ENCODE measurements at regions not wholly inside any gene's neighbourhood (a gene's known extent, or its start where the extent isn't known, plus 50 kb on each side); places are given as distances from the start of the nearest gene placed in this dataset.
"Not testable (repeated sequence)": the region's sequence is repeated elsewhere in the genome, so short reads cannot be mapped to it uniquely, and the experiment has no call there.

DNA sequence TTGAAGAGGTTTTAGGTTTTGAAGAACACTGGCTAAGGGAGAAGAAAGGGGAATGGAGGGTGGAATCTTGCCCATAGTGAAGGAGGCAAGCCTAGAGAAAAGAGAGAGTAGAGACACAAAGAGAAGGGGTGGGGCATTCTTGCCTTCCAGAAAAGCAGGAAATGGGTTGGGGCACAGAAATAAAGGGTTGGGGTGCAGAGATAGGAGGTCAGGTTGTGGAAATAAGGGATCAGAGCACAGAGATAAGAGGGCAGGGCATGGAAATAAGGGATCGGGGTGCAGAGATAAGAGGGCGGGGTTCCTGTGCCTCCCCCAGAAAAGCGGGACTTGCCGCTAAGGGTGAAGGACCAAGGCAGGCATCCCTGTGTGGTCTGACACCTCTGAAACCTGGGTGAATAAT is 69.9 kb downstream of the ALG1L2 start:
- not testable (repeated sequence) for H3K4me3 ChIP-seq; DNase-seq (ENCODE audit: low spot score); H3K27ac ChIP-seq

DNA sequence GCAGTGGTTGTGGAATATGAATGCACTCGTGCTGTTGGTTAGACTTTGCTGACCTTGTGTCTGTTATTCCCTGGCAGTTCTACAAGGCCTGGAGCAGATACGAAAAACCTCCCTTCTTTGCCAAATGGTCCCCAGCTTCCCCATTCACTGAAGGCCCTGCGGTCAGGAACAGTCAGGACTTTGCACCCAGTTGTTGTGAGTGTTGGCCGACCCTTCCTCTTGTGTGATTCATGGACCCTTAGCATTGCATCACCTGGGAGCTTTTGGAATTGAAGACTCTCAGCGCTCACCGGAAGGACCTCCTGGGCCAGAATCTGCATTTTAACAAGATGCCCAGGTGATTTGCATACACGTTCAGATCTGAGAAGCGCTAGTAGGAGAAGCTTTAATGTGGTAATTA is 71.6 kb downstream of the ALG1L2 start:
- not testable (repeated sequence) for DNase-seq (ENCODE audit: low spot score); H3K27ac ChIP-seq; H3K4me3 ChIP-seq

DNA sequence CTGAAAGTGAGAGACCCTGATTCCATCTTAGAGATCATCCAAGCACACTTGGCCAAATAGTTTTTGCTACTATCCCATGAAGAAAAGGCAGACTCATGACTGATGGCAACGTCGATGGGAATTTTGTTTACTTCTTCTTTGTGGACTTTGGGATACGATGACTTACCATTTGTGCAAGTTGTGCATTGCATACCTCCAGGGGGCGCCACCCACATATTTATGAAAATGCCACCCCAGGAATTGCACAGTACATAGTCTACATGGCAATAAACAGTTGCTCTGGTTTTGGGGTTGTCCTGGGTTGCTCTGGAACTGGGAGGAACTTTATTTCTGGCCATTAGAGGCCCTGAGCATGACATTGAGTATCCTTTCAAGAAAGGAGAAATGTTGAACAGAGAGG is 73.8 kb downstream of the ALG1L2 start:
- H3K4me3 ChIP-seq; DNase-seq (ENCODE audit: low spot score); H3K27ac ChIP-seq: not testable (repeated sequence)

DNA sequence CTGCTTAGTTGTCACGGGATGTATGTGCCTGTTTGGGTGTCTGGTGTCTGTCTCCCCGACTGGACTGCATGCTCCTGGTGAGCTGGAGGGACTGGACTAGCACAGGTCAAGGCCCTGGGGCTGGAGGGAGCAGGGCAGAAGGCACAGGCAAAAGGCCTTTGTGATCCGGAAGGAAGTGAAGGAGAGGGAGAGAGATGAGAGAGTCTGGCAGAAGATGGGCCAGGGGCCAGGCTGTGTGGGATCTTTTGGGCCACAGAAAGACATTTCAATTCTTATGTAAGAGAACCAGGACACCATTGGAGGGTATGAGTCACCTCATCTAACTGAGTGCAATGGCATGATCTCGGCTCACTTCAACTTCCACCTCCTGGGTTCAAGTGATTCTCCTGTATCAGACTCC is 85.2 kb downstream of the ALG1L2 start:
- DNase-seq (ENCODE audit: low spot score); H3K27ac ChIP-seq; H3K4me3 ChIP-seq: not testable (repeated sequence)

DNA sequence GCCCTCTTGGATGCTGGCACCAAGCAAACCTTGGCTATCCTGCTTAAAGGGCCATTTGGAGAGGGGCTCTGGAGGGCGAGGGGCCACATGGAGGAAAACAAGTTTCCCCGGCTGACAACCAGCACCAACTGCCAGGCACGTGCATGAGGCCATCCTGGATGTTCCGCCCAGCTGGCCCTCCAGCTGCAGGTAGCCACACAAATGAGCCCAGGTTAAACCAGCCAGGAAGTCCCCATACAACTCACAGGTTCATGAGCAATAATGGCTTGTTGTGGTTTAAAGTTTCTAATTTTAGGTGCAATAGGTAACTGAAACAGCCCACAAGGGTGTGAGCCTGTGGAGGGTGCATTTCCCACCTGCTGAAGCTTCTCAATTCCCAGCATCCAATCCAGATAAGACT is 93.6 kb downstream of the ALG1L2 start:
- not testable (repeated sequence) for DNase-seq (ENCODE audit: low spot score); H3K4me3 ChIP-seq; H3K27ac ChIP-seq

DNA sequence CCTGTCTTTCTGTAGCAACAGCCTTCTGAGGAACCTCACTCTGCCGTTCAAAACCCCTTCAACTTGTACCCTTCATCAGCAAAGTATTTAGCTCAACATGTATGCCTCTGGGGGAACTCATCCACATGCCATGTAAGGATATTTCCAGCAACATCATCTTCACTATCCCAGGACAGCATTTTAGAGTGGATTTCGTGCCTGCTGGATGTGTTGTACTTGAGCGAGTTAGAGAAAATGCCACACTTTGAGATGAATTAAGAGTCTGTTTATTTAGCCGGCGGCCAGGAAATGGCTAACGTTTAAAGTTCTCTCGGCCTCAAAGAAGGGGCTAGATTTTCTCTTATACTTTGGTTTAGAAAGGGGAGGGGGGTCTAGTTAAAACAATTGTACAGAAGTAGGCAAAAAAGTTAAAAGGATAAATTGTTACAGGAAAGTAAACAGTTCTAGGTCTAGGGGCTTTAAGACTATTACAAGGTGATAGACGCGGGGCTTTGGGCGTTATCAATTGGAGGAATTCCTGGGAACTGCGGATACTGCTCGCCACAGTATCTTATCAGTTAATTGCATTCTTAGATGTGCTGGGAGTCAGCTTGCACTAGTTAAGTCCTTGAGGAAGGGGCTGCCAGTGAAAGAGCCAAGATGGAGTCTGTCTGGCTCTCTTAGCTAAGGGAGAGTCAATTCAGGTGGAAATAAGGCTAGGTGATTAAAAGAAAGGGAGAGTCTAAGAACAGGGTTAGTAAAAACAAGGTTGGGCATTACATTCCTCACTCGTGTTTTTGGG is 95.0 kb downstream of the ALG1L2 start:
- not testable (repeated sequence) for DNase-seq (ENCODE audit: low spot score); H3K4me3 ChIP-seq

DNA sequence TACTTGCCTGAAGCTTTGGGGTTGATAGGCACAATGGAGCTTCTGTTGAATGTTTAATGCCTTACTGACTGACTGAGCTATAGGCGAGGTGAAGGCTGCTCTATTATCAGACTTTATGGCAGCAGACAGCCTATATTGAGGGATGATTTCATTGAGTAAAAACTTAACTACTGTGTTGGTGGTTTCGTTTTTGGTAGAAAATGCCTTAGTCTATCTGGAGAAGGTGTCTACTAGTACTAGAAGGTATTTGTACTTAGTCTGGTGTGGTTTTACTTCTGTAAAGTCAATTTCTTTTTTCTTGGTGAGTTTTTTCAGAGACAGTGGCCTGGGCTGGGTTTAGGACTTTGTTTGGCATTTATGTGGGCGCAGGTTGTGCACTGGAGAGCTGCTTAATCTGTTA is 97.2 kb downstream of the ALG1L2 start:
- H3K4me3 ChIP-seq; H3K27ac ChIP-seq; DNase-seq (ENCODE audit: low spot score): not testable (repeated sequence)

More for the DNA sequence above, 95.0 kb downstream of the ALG1L2 start:
- H3K27ac ChIP-seq = not testable (repeated sequence)

DNA sequence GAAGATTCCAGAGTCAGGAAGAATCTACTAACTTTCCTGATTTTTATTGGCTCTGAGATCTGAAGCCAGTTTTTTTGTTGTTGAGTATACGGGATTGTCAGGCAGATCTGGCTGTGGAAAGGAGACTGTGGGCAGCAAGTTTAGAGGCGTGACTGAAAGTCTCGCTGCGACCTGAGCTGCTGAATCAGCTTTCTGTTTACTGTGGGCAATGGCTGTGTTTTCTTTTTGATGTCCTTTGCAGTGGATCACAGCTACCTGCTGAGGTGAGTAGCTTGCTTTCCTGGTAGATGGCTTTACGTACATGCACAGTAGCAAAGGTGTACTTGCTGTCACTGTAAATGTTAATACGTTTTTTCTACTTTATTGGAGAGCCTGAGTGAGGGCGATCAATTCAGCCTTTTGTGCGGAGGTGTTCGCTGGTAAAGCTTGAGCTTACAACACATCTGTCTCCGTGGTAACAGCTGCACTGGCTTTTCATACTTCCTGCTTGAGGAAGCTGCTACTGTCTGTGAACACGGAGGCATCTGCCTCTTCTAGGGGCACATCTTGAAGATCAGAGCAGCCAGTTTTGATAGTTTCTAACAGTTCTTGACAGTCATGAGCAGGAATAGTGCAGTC is 97.8 kb downstream of the ALG1L2 start:
- DNase-seq (ENCODE audit: low spot score); H3K27ac ChIP-seq: not testable (repeated sequence)
- H3K4me3 ChIP-seq = peak overlapping the region; percentile 59

DNA sequence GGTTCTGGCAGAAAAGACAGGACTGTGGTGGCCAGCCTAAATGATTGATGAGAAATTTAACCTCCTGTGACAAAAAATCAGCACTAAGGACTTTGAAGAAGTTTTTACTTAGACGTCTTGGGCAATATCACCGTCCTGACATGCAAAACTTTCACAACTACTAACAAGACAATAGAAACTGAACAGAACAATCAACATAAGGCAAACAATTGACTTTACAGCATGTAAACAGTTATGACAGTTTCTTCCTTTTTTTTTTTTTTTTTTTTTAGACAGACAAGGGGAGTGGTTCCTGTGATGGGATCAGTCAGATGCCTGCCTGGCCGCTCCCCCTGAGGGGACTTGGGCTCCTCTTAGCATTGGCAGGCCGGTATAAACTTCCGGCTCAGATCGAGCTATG is 100.8 kb downstream of the ALG1L2 start:
- not testable (repeated sequence) for DNase-seq (ENCODE audit: low spot score); H3K4me3 ChIP-seq; H3K27ac ChIP-seq

DNA sequence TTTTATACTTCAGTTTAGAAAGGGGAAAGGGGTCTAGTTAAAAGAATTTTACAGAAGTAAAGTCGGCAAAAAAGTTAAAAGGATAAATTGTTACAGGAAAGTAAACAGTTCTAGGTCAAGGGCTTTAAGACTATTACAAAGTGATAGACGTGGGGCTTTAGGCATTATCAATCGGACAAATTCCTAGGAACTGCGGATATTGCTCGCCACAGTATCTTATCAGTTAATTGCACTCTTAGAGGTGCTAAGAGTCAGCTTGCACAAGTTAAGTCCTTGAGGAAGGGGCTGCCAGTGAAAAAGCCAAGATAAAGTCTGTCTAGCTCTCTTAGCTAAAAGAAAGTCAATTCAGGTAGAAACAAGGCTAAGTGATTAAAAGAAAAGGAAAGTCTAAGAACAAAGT is 102.1 kb downstream of the ALG1L2 start:
- not testable (repeated sequence) for H3K27ac ChIP-seq; H3K4me3 ChIP-seq; DNase-seq (ENCODE audit: low spot score)

DNA sequence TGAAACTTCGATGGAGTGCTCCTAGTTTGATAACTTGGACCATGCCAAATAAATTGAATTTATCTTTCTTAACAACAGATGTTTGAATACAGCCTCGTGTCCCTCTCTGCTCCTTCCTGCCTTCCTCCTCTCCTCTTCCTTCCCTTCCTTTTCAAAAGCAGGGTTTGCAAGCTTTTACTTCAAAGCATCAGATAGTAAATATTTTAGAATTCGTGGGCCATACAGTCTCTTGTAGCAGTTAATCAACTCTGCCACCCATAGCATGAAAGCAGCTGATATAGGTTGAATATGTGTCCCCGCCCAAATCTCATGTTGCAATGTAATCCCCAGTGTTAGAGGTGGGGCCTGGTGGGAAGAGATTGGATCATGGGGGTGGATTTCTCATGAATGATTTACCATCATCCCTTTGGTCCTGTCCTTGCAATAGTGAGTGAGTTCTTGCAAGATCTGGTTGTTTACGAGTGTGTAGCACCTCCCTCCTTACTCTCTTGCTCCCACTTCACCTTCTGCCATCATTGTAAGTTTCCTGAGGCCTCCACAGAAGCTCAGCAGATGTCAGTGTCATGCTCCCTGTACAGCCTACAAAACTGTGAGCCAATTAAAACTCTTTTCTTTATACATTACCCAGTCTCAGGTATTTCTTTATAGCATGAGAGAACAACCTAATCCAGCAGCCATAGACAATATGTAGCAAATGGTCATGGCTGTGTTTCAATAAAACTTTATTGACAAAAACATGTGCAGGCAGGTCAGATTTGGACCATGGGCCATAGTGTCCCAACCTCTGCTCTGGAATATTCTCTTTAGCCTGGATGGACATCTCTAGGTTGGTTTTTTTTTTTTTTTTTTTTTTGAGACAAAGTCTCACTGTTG is 102.8 kb downstream of the ALG1L2 start:
- not testable (repeated sequence) for H3K27ac ChIP-seq; DNase-seq (ENCODE audit: low spot score); H3K4me3 ChIP-seq

DNA sequence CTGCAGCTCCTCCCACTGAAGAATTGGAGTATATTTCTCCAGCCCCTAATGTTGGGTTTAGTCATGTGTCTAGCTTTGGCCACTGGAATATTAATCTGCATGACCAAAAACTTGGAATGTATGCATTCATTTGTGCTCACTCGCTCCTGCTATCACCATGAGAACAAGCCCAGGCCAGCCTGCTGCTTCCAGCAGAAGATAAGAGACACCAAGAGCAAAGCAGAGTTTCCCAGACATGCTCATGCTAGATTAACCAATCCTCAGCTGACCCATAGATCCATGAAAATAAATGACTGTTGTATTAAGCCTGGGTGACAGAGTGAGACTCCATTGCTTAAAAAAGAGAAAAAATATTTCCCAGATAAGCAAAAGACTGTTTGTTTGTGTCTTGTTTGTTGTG is 119.6 kb downstream of the ALG1L2 start:
- DNase-seq (ENCODE audit: low spot score); H3K27ac ChIP-seq; H3K4me3 ChIP-seq: not testable (repeated sequence)

DNA sequence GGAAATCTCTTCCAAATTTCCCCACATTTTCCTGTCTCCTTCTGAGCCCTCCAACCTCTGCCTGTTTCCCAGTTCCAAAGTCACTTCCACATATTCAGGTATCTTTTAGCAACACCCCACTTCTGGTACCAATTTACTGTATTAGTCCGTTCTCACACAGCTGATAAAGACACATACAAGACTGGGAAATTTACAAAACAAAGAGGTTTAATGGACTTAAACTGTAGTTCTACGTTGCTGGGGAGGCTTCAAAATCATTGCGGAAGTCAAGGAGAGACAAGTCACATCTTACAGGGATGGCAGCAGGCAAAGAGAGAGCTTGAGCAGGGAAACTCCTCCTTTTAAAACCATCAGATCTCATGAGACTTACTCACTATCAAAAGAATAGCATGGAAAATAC is 122.0 kb downstream of the ALG1L2 start:
- DNase-seq (ENCODE audit: low spot score); H3K4me3 ChIP-seq; H3K27ac ChIP-seq: not testable (repeated sequence)

DNA sequence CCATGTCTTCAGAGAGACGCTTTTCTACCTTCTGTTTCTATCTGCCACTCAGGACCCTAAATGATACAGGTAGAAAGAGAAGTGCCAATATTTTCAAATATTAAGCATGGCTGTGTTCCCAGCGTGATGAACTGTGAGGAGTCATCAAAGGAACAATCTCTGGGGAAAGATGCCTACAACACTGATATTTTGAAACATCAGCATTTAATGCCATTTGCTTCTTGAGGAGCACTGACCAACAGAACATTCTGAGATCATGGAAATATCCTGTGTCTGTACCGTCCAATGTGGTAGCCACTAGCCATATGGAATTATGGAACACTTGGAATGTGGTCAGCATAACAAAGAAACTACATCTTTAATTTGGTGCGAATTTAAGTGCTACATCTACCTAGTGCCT is 117.9 kb upstream of the COL6A5 start:
- DNase-seq (ENCODE audit: low spot score) = no peak
- Histone ChIP-seq H3K27ac (no peak overlapping the region), H3K4me3 (no peak overlapping the region)
- TF ChIP-seq, protein P1, sequence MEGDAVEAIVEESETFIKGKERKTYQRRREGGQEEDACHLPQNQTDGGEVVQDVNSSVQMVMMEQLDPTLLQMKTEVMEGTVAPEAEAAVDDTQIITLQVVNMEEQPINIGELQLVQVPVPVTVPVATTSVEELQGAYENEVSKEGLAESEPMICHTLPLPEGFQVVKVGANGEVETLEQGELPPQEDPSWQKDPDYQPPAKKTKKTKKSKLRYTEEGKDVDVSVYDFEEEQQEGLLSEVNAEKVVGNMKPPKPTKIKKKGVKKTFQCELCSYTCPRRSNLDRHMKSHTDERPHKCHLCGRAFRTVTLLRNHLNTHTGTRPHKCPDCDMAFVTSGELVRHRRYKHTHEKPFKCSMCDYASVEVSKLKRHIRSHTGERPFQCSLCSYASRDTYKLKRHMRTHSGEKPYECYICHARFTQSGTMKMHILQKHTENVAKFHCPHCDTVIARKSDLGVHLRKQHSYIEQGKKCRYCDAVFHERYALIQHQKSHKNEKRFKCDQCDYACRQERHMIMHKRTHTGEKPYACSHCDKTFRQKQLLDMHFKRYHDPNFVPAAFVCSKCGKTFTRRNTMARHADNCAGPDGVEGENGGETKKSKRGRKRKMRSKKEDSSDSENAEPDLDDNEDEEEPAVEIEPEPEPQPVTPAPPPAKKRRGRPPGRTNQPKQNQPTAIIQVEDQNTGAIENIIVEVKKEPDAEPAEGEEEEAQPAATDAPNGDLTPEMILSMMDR (IDR thresholded peaks at IDR 0.05) = no peak

All from coronary artery (tissue), 2 donors.